H9 (cell line): ENCODE measurements at regions not wholly inside any gene's neighbourhood (a gene's known extent, or its start where the extent isn't known, plus 50 kb on each side); places are given as distances from the start of the nearest gene placed in this dataset.

Experiments
- DNase-seq: peaks from one replicate; pipeline ENCODE4 v3.0.0-alpha.2; 2017
- H2AFZ ChIP-seq: one replicate; pipeline ENCODE4 v1.6.1; 2013; ENCODE audit warnings: mild to moderate bottlenecking, low read length, control low read depth, moderate library complexity
- H2AK5ac ChIP-seq: 2 replicates; pipeline ENCODE4 v1.6.1; 2013; ENCODE audit warnings: low read length, control low read depth, mixed read lengths; ENCODE audit not compliant: insufficient read length
- H2BK120ac ChIP-seq: one replicate; pipeline ENCODE4 v1.6.1; 2013; ENCODE audit warnings: low read depth, mild to moderate bottlenecking, low read length, control low read depth, inconsistent platforms; ENCODE audit not compliant: poor library complexity, severe bottlenecking
- H2BK12ac ChIP-seq: 2 replicates; pipeline ENCODE4 v1.6.1; 2013; ENCODE audit warnings: low read length, control low read depth, mixed read lengths, low read depth; ENCODE audit not compliant: insufficient read length
- H2BK15ac ChIP-seq: 2 replicates; pipeline ENCODE4 v1.6.1; 2013; ENCODE audit warnings: low read depth, low read length, control low read depth
- H2BK20ac ChIP-seq: one replicate; pipeline ENCODE4 v1.6.1; 2013; ENCODE audit warnings: low read depth, mild to moderate bottlenecking, low read length, control low read depth, inconsistent platforms; ENCODE audit not compliant: poor library complexity, severe bottlenecking
- H2BK5ac ChIP-seq: 2 replicates; pipeline ENCODE4 v1.6.1; 2013; ENCODE audit warnings: low read length, control low read depth, mixed read lengths; ENCODE audit not compliant: insufficient read length
- H3K14ac ChIP-seq: 2 replicates; pipeline ENCODE4 v1.6.1; 2013; ENCODE audit warnings: low read length, control low read depth; ENCODE audit not compliant: insufficient read depth
- H3K18ac ChIP-seq: 2 replicates; pipeline ENCODE4 v1.6.1; 2013; ENCODE audit warnings: low read depth, mild to moderate bottlenecking, mixed read lengths, low read length, control low read depth; ENCODE audit not compliant: insufficient read length
- H3K23ac ChIP-seq: 2 replicates; pipeline ENCODE4 v1.6.1; 2013; ENCODE audit warnings: low read length, control low read depth, mixed read lengths, low read depth; ENCODE audit not compliant: insufficient read length
- H3K23me2 ChIP-seq: 2 replicates; pipeline ENCODE4 v1.6.1; 2013; ENCODE audit warnings: low read depth, mild to moderate bottlenecking, mixed read lengths, low read length, control low read depth; ENCODE audit not compliant: insufficient read length, poor library complexity, severe bottlenecking
- H3K27ac ChIP-seq: 2 replicates; pipeline ENCODE4 v1.5.1; 2013; ENCODE audit warnings: low read length, control low read depth, mixed read lengths, low read depth; ENCODE audit not compliant: insufficient read length
- H3K27me3 ChIP-seq: 2 replicates; pipeline ENCODE4 v1.6.1; 2013; ENCODE audit warnings: low read length, control low read depth, inconsistent platforms; ENCODE audit not compliant: insufficient read depth
- H3K4ac ChIP-seq: 2 replicates; pipeline ENCODE4 v1.6.1; 2013; ENCODE audit warnings: low read depth, mild to moderate bottlenecking, control low read depth, inconsistent platforms, low read length, moderate library complexity
- H3K4me1 ChIP-seq: 2 replicates; pipeline ENCODE4 v1.6.1; 2013; ENCODE audit warnings: low read length, control low read depth, inconsistent platforms; ENCODE audit not compliant: insufficient read depth
- H3K4me2 ChIP-seq: 2 replicates; pipeline ENCODE4 v1.6.1; 2013; ENCODE audit warnings: low read length, control low read depth, mixed read lengths; ENCODE audit not compliant: insufficient read length, insufficient read depth
- H3K56ac ChIP-seq: 2 replicates; pipeline ENCODE4 v1.6.1; 2013; ENCODE audit warnings: low read depth, mild to moderate bottlenecking, mixed read lengths, low read length, control low read depth; ENCODE audit not compliant: insufficient read length
- H3K79me1 ChIP-seq: 2 replicates; pipeline ENCODE4 v1.6.1; 2013; ENCODE audit warnings: low read depth, mild to moderate bottlenecking, moderate library complexity, low read length, control low read depth, inconsistent platforms; ENCODE audit not compliant: insufficient read depth, poor library complexity, severe bottlenecking
- H3K79me2 ChIP-seq: 2 replicates; pipeline ENCODE4 v1.6.1; 2013; ENCODE audit warnings: low read length, control low read depth, inconsistent platforms; ENCODE audit not compliant: insufficient read depth
- H3K9ac ChIP-seq: 2 replicates; pipeline ENCODE4 v1.6.1; 2013; ENCODE audit warnings: low read length, control low read depth, mixed read lengths; ENCODE audit not compliant: insufficient read length; ENCODE audit errors: extremely low read depth
- H3K9me3 ChIP-seq: one replicate; pipeline ENCODE4 v1.6.1; 2013; ENCODE audit warnings: low read depth, low read length, inconsistent platforms; ENCODE audit not compliant: control insufficient read depth
- H3T11ph ChIP-seq: one replicate; pipeline ENCODE4 v1.6.1; 2013; ENCODE audit warnings: mild to moderate bottlenecking, low read length, control low read depth, inconsistent platforms
- H4K20me1 ChIP-seq: one replicate; pipeline ENCODE4 v1.6.1; 2013; ENCODE audit not compliant: control insufficient read depth, insufficient read length, insufficient read depth
- H4K5ac ChIP-seq: 2 replicates; pipeline ENCODE4 v1.6.1; 2013; ENCODE audit warnings: low read depth, mild to moderate bottlenecking, mixed read lengths, low read length, control low read depth; ENCODE audit not compliant: insufficient read length
- H4K8ac ChIP-seq: replicated peaks from 2 replicates; pipeline ENCODE4 v1.6.1; 2013; ENCODE audit warnings: low read length, control low read depth, mixed read lengths, low read depth; ENCODE audit not compliant: insufficient read length
- H4K91ac ChIP-seq: 2 replicates; pipeline ENCODE4 v1.6.1; 2013; ENCODE audit warnings: low read depth, mild to moderate bottlenecking, moderate library complexity, mixed read lengths, low read length, control low read depth; ENCODE audit not compliant: insufficient read length
- H3K27ac Mint-ChIP-seq, 3 experiments: 2 replicates in 2 of 3; 3 replicates in 1 of 3; pipeline ENCODE4 v1.8.0; 2020 to 2021; ENCODE audit warnings: mixed read lengths in 3 of 3, mild to moderate bottlenecking in 1 of 3, moderate library complexity in 1 of 3
- H3K27me3 Mint-ChIP-seq: 2 replicates; pipeline ENCODE4 v1.8.0; 2021; ENCODE audit warnings: low read depth, mild to moderate bottlenecking, moderate library complexity, mixed read lengths
- H3K36me3 Mint-ChIP-seq, 3 experiments: 2 replicates in 2 of 3; 3 replicates in 1 of 3; pipeline ENCODE4 v1.8.0; 2020 to 2021; ENCODE audit warnings: low read depth in 3 of 3, mixed read lengths in 3 of 3; ENCODE audit not compliant: insufficient read depth in 1 of 3
- H3K4me1 Mint-ChIP-seq, 2 experiments: 2 replicates each; pipeline ENCODE4 v1.8.0; 2020; ENCODE audit warnings: mixed read lengths in 2 of 2
- H3K4me3 Mint-ChIP-seq, 2 experiments: 2 replicates in 1 of 2; 3 replicates in 1 of 2; pipeline ENCODE4 v1.8.0; 2020 to 2021; ENCODE audit warnings: mild to moderate bottlenecking in 2 of 2, mixed read lengths in 2 of 2, moderate library complexity in 1 of 2
- H3K9me3 Mint-ChIP-seq, 2 experiments: 2 replicates in 1 of 2; 3 replicates in 1 of 2; pipeline ENCODE4 v1.8.0; 2020; ENCODE audit warnings: mild to moderate bottlenecking in 2 of 2, mixed read lengths in 2 of 2, moderate library complexity in 1 of 2
- WGBS: extraction: QIAGEN DNeasy Blood & Tissue Kit; methylation state at CpG from one replicate; pipeline ENCODE4 v1.1.7; 2013; ENCODE audit warnings: missing lambda C conversion rate, low lambda C conversion rate, mixed read lengths; ENCODE audit not compliant: insufficient read length; ENCODE audit errors: extremely low coverage; 5-methylcytosine and 5-hydroxymethylcytosine counted together
- TF ChIP-seq, protein P1 (sequence below): fragments of 200-600 bp; sonication (generic); conservative IDR thresholded peaks from 3 replicates; pipeline ENCODE4 v1.8.0; 2021; ENCODE audit warnings: antibody characterized with exemption, mild to moderate bottlenecking

DNA sequence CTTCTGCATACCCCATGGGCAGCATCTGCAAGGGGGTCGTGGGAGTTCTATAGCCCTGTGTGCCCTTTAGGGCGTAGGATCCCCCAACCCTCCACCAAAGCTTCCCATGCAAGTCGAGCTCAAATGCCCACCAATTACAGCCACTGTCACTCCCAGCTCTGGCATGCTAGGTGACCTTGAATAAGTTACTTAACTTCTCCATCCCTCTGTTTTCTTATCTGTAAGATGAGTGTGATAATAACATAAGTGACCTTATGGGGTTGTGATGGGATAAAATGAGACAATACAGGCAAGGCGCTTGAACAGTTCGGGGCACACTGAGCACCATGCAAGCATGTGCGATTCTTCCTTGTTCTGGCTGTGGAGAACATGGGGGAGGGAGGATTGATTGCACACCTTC is 74.8 kb upstream of the POMGNT2 start:
- no peak overlapping the region for H2AK5ac ChIP-seq
- H4K91ac ChIP-seq: no peak overlapping the region
- no peak overlapping the region for H2BK15ac ChIP-seq
- H4K8ac ChIP-seq: no peak overlapping the region
- peaks cover 2% of the 10 kb centered on the region; the same call in 1 of the 2 replicates for H3K4me1 ChIP-seq
- H3K27ac ChIP-seq: no peak overlapping the region
- no peaks in the 10 kb centered on the region for H3K23me2 ChIP-seq
- no peak overlapping the region for H2BK5ac ChIP-seq
- H3K18ac ChIP-seq: no peak overlapping the region
- no peak overlapping the region for H3K9ac ChIP-seq
- H4K20me1 ChIP-seq: no peaks in the 10 kb centered on the region
- Mint-ChIP-seq H3K27ac (no peak overlapping the region), H3K4me3 (no peak overlapping the region), H3K4me1 (peaks cover 0 to 3% of the 10 kb centered on the region in 2 experiments; a peak in 2 of 4 replicates), H3K36me3 (no peaks in the 10 kb centered on the region), H3K27me3 (peaks cover 2% of the 10 kb centered on the region; the same call in 1 of the 2 replicates), H3K9me3 (no peaks in the 10 kb centered on the region)
- H4K5ac ChIP-seq: no peak overlapping the region
- H2AFZ ChIP-seq: no peak overlapping the region
- H3K56ac ChIP-seq: no peak overlapping the region
- H3K4ac ChIP-seq: no peak overlapping the region
- H3K23ac ChIP-seq: no peak overlapping the region
- no peaks in the 10 kb centered on the region for H3K79me2 ChIP-seq
- TF ChIP-seq, protein P1, sequence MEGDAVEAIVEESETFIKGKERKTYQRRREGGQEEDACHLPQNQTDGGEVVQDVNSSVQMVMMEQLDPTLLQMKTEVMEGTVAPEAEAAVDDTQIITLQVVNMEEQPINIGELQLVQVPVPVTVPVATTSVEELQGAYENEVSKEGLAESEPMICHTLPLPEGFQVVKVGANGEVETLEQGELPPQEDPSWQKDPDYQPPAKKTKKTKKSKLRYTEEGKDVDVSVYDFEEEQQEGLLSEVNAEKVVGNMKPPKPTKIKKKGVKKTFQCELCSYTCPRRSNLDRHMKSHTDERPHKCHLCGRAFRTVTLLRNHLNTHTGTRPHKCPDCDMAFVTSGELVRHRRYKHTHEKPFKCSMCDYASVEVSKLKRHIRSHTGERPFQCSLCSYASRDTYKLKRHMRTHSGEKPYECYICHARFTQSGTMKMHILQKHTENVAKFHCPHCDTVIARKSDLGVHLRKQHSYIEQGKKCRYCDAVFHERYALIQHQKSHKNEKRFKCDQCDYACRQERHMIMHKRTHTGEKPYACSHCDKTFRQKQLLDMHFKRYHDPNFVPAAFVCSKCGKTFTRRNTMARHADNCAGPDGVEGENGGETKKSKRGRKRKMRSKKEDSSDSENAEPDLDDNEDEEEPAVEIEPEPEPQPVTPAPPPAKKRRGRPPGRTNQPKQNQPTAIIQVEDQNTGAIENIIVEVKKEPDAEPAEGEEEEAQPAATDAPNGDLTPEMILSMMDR: no peak
- no peak for DNase-seq
- no peak overlapping the region for H2BK120ac ChIP-seq
- no peak overlapping the region for H3K14ac ChIP-seq
- no peak overlapping the region for H2BK20ac ChIP-seq
- no peaks in the 10 kb centered on the region for H3K27me3 ChIP-seq
- no peak overlapping the region for H3T11ph ChIP-seq
- H3K79me1 ChIP-seq: no peaks in the 10 kb centered on the region
- H3K4me2 ChIP-seq: no peak overlapping the region
- no CpG with 5 or more reads among the region's 6 CpGs for WGBS
- H2BK12ac ChIP-seq: no peak overlapping the region
- H3K9me3 ChIP-seq: no peaks in the 10 kb centered on the region
